DOHH2 (cell line): ENCODE measurements at regions not wholly inside any gene's neighbourhood (a gene's known extent, or its start where the extent isn't known, plus 50 kb on each side); places are given as distances from the start of the nearest gene placed in this dataset.

Source experiments
- CTCF ChIP-seq: fragments of 200-600 bp; sonication (generic); IDR thresholded peaks from one replicate; pipeline ENCODE4 v1.5.1; 2014; ENCODE audit warnings: antibody characterized with exemption, mild to moderate bottlenecking, low read depth, low read length; ENCODE audit not compliant: poor library complexity, severe bottlenecking
- EZH2phosphoT487 ChIP-seq: fragments of 200-600 bp; sonication (generic); IDR thresholded peaks from 2 replicates; pipeline ENCODE4 v1.6.1; 2017; ENCODE audit warnings: borderline replicate concordance, mild to moderate bottlenecking, antibody characterized with exemption, low read length, moderate library complexity, mixed read lengths

GRCh38 chr10:3006093-3006492 lies 61.3 kb upstream of the PFKP start:
- TF ChIP-seq CTCF (no peak), EZH2phosphoT487 (no peak)
